Ecto neural progenitor cell (in vitro differentiated cells): ENCODE measurements at regions not wholly inside any gene's neighbourhood (a gene's known extent, or its start where the extent isn't known, plus 50 kb on each side); places are given as distances from the start of the nearest gene placed in this dataset.

Source experiments
- DNase-seq: peaks from one replicate; pipeline ENCODE4 v3.0.0-alpha.2; 2018; ENCODE audit warnings: low spot score

DNA sequence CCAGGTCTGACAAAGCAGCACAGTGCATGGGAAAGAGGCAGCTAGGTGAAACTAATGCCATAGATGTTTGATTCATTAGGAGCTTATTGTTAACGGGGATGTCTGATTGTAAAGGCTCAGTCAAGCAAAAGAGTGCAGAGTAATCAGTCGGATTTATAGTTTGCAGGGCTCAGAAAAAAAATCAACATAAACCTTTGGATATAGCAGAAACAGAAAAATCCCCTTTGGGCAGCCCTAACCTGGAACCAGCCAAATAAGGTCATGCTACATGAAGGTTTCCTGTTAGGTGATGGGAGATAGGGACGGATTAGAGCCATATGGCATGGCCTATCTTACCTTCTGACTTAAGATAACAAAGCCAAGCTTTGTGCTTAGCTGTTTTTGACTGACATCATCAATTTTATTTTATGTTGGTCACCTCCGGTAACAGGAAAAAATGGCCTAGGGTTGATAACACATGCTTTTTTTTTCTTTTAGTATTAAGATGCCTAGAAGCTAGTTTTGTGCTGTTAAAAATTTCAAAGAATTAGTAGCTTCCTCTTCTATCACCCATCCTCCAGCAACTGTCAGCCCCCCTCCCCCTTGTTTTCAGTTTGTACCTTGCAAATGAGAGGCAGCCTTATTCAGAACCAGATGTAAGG is 60.7 kb upstream of the ZEB2 start:
- DNase-seq: no peak

DNA sequence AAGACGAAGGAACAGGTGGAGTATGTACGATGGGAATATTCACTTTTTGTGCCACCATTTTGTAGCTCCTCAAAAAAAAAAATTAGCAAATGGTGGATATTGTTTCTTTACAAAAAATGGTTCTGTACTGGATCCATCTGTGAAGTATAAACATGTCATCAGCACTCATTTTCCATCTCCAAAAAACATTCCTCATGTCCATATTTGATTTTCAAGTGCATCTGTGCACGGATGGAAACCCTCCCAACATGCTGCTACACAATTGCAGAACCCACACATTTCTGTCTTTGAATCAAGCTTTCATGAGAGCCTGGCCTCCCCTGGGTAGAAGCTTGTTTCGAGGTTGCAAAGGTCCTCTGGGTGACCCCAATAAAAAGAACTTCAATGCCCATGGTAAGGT is 59.6 kb upstream of the ZEB2 start:
- DNase-seq: no peak

DNA sequence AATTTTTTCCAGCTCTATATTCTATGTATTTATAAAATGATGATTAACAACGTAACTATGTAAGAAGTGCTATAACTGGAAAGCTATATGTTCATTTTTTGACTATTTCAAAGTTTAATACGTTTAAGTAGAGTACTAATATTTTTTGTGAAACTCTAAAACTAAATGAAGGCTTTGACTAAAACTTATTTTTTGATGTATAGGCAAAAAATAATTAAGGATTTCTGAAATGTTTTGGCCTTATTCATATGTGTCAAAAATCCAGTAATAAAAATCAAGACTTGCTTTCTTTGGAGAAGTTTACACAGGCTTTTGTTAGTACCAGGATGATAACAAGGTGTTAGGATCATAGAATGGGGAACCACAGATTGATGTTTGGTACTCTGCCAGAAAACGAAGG is 58.2 kb upstream of the ZEB2 start:
- no peak for DNase-seq

DNA sequence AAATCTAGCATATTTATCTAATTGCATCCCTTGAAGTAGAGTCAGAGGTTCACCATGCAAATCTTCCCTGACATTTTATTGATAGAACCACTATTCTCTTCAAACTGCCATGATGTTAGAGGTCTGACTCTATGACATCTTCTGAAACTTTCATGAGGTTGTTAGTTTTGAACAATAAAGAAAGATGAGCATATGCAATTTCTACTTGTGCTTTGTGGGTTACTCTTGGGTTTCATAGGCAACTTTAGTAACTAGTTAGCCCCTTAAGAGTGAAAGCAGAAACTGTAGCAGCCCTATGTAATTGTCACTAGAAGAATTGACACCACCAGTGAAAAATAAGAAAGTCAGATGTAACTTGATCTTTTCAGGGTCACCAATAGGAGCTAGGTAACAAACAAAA is 53.1 kb upstream of the ZEB2 start:
- DNase-seq: no peak

DNA sequence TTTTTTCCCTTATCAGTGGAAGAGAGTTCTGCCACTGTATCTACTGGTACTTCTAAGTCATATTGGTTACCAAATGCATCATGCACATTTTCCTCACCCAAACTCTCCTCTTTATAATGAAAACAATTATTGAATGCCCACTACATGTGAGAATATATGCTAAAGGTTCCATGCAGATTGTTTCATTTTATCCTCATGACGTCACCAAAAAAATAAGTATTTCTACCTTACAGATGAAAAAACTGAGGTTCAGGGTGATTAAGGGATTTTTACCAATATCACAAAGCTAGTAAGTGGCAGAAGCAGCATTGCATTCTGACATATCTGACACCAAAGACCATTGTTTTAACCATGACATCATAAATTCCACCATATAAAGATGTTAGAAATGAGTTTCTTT is 51.9 kb upstream of the ZEB2 start:
- DNase-seq: no peak

DNA sequence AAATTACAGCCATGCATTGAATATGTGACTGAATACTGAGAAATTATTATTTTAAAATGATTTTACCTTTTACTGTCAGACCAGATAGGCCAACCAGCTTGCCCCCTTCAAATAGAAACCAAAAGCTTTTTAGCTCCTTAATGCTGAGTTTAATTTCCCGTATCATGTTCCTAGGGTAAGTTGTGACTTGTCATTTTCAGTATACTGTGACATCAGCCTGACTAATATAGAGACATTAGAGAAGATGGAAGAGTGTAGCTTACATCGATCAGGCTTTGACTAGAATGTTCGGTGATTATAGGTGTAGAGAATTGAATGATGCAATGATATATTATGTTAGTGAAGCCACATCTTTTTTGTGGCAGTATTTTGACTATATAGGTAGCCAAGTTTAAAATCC is 50.6 kb upstream of the ZEB2 start:
- DNase-seq: no peak
